ENCODE measurements at regions not wholly inside any gene's neighbourhood (a gene's known extent, or its start where the extent isn't known, plus 50 kb on each side); places are given as distances from the start of the nearest gene placed in this dataset.

GRCh38 chr4:71204056-71204455, 134.8 kb upstream of the SLC4A4 start:
- H4K5ac ChIP-seq (ENCODE audit: insufficient read length, low read depth, low read length), result no peak overlapping the region
- no peak overlapping the region for H3K23ac ChIP-seq (ENCODE audit: insufficient read length)
- H2AFZ ChIP-seq (ENCODE audit: low read length), result no peak overlapping the region
- H2BK12ac ChIP-seq (ENCODE audit: low read depth, low read length), result no peak overlapping the region
- ChIA-PET CTCF (ENCODE audit: partially characterized antibody) (no interaction called here), POLR2A (ENCODE audit: partially characterized antibody) (no interaction called here)
- H3K23me2 ChIP-seq (ENCODE audit: low read depth, low read length), result no peaks in the 10 kb centered on the region
- 84% methylated on average over 2 of the region's 2 CpGs; no CpG with 5 or more reads in 1 of the 2 experiments for WGBS, 2 experiments (ENCODE audit: extremely low coverage in 1 of 2, insufficient coverage in 1 of 2, insufficient read length in 1 of 2, insufficient replicate concordance in 2 of 2, low coverage in 1 of 2, low lambda C conversion rate in 2 of 2, missing lambda C conversion rate in 1 of 2)
- no peaks in the 10 kb centered on the region for H3K79me1 ChIP-seq (ENCODE audit: low read depth, low read length)
- no peak overlapping the region for H3K56ac ChIP-seq (replicated peaks; ENCODE audit: insufficient read length, low read depth, low read length)
- no peak overlapping the region for H3K14ac ChIP-seq (ENCODE audit: insufficient read length)
- H3K27me3 ChIP-seq (replicated peaks in 1 of 4; ENCODE audit: control insufficient read depth in 3 of 4, extremely low read depth in 1 of 4, insufficient read depth in 3 of 4, low read length in 3 of 4), result no peaks in the 10 kb centered on the region
- no peak overlapping the region for H2AK5ac ChIP-seq (ENCODE audit: low read depth, low read length)
- FAIRE-seq (no peak), DNase-seq (ENCODE audit: low read depth in 1 of 2, low spot score in 2 of 2) (no peak)
- no peak overlapping the region for H2BK120ac ChIP-seq (replicated peaks; ENCODE audit: low read depth, low read length)
- no peak overlapping the region for H3K4me2 ChIP-seq (ENCODE audit: insufficient read depth in 1 of 2, low read depth in 2 of 2, low read length in 2 of 2)
- no peak overlapping the region for H4K8ac ChIP-seq (ENCODE audit: extremely low read depth, insufficient read depth, low read length)
- H3K9me3 ChIP-seq (ENCODE audit: insufficient read depth in 2 of 2, low read depth in 1 of 2, low read length in 1 of 2), result no peaks in the 10 kb centered on the region
- H3K36me3 ChIP-seq (ENCODE audit: control insufficient read depth in 2 of 4, insufficient read depth in 4 of 4, low read length in 3 of 4), result no peaks in the 10 kb centered on the region
- peaks cover 0 to 4% (median 3%) of the 10 kb centered on the region in 4 experiments; a peak in 2 of 7 replicates for H3K4me1 ChIP-seq (replicated peaks in 1 of 4; ENCODE audit: control insufficient read depth in 3 of 4, insufficient read depth in 4 of 4, low read length in 3 of 4)
- H3K9ac ChIP-seq (replicated peaks in 1 of 4; ENCODE audit: extremely low read depth in 1 of 4, low read depth in 3 of 4, low read length in 3 of 4), result no peak overlapping the region
- no peak overlapping the region for H4K91ac ChIP-seq (replicated peaks; ENCODE audit: insufficient read length, low read length)
- no peaks in the 10 kb centered on the region for H3K79me2 ChIP-seq (ENCODE audit: control insufficient read depth in 1 of 2, insufficient read depth in 2 of 2, low read length in 2 of 2)
- H2BK15ac ChIP-seq (ENCODE audit: low read length), result no peak overlapping the region
- H3K4ac ChIP-seq (replicated peaks; ENCODE audit: insufficient read length, low read depth, low read length), result no peak overlapping the region
- no peak overlapping the region for H2BK5ac ChIP-seq (ENCODE audit: low read depth, low read length)
- H3K27ac ChIP-seq (ENCODE audit: low read depth, low read length), result no peak overlapping the region
- no peaks in the 10 kb centered on the region for H4K20me1 ChIP-seq (replicated peaks in 1 of 2; ENCODE audit: control insufficient read depth in 1 of 2, insufficient read depth in 2 of 2, low read length in 2 of 2)
- no peak overlapping the region for H2BK20ac ChIP-seq (ENCODE audit: low read length)
- H3K18ac ChIP-seq (ENCODE audit: extremely low read depth, low read length), result no peak overlapping the region
- no peak overlapping the region for H3K4me3 ChIP-seq (ENCODE audit: extremely low read depth in 1 of 4, insufficient read depth in 2 of 4, low read depth in 3 of 4, low read length in 4 of 4)
- no peak for TF ChIP-seq TEAD4 (IDR thresholded peaks at IDR 0.05; ENCODE audit: low read depth, low read length)
- TF ChIP-seq PHF8 (conservative IDR thresholded peaks at IDR 0.05; ENCODE audit: low read depth, low read length), result no peak
- TF ChIP-seq BCL11A (IDR thresholded peaks at IDR 0.05; ENCODE audit: low read depth in 2 of 2, low read length in 2 of 2), result no peak
- no peak for TF ChIP-seq ASH2L (IDR thresholded peaks at IDR 0.05; ENCODE audit: low read length)
- no peak for TF ChIP-seq KDM4A (IDR thresholded peaks at IDR 0.05; ENCODE audit: low read depth, low read length, severe bottlenecking)
- no peak for TF ChIP-seq MAX (IDR thresholded peaks at IDR 0.05)
- TF ChIP-seq SUZ12 (IDR thresholded peaks at IDR 0.05; ENCODE audit: low read length), result no peak
- TF ChIP-seq JUN (IDR thresholded peaks at IDR 0.05; ENCODE audit: low read depth, low read length), result no peak
- TF ChIP-seq GTF2F1 (IDR thresholded peaks at IDR 0.05; ENCODE audit: borderline replicate concordance, low read depth, low read length), result no peak
- no peak for TF ChIP-seq TAF1 (IDR thresholded peaks at IDR 0.05; ENCODE audit: low read depth, low read length)
- TF ChIP-seq E2F6 (IDR thresholded peaks at IDR 0.05), result no peak
- no peak for TF ChIP-seq JUND (IDR thresholded peaks at IDR 0.05; ENCODE audit: low read length)
- TF ChIP-seq POLR2A (IDR thresholded peaks at IDR 0.05; ENCODE audit: control extremely low read depth in 1 of 2, low read depth in 2 of 2, low read length in 2 of 2), result no peak
- no peak for TF ChIP-seq HDAC6 (IDR thresholded peaks at IDR 0.05; ENCODE audit: low read depth, low read length)
